Hematopoietic multipotent progenitor cell treated with erythropoietin and hydrocortisone succinate and interleukin-3 and kit ligand, for 8 days (in vitro differentiated cells): ENCODE measurements at regions not wholly inside any gene's neighbourhood (a gene's known extent, or its start where the extent isn't known, plus 50 kb on each side); places are given as distances from the start of the nearest gene placed in this dataset.

Experiments used
- DNase-seq: peaks from one replicate; pipeline ENCODE4 v3.0.0-alpha.2; 2015

- DNase-seq = no peak
Observed at GRCh38 chr17:13740686-13741085, 139.0 kb upstream of the HS3ST3A1 start.

DNA sequence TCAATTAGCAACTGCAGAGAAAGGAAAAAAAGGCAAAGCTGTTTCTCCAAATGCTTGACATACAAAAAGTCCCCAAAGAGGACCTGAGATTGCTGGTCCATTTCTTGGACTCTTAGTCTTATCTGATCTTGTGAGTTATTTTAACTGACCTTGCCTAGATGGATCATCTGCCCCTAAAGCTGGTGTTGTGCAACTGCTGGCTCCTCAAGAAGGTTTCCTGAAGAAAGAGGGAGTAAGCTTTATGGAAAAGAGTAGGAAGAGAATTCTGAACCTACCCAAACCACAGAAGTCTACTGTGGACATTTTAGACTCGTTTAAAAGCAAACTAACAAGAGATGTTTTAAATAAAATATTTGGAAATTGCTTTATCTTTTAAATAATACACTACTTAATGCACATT, 140.0 kb upstream of the HS3ST3A1 start:
- DNase-seq = no peak

- no peak for DNase-seq
Observed at GRCh38 chr17:13743906-13744305, 142.2 kb upstream of the HS3ST3A1 start.

GRCh38 chr17:13746404-13746803, 144.7 kb upstream of the HS3ST3A1 start:
- no peak for DNase-seq

DNA sequence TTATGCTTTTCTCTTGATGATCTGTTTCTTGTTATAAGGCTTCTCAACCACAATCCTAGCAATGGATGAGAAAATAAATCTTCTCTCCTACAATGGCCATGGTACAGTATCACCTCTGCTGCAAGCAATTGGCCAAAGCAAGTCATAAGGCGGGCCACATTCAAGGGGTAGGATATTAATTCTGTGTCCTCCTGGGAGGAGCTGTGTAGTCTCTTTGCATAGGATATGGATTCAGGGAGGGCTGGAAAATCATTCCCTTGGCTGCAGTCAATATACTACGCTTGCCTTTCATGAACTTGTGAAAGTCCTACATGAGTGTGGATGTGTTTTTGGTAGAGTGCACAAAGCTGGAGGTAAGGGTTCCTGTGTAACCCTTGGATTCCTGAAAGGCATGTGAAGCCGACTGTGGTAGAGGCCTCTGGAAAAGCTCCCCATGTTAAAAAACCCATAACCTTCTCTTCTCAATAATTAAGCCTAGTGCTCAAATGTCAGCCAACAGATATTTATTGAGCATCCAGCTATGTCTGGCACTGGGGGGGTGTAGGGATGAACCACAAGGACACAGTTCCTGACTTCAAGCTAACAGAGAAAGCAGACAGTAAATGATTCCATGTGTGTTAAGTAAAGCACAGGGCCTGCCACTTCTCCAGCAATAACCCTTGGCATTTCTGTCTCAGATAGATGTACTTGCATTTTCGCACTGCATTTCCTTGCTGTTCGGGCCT, 147.6 kb upstream of the HS3ST3A1 start:
- no peak for DNase-seq

GRCh38 chr17:13749891-13750235, 148.1 kb upstream of the HS3ST3A1 start:
- no peak for DNase-seq

DNA sequence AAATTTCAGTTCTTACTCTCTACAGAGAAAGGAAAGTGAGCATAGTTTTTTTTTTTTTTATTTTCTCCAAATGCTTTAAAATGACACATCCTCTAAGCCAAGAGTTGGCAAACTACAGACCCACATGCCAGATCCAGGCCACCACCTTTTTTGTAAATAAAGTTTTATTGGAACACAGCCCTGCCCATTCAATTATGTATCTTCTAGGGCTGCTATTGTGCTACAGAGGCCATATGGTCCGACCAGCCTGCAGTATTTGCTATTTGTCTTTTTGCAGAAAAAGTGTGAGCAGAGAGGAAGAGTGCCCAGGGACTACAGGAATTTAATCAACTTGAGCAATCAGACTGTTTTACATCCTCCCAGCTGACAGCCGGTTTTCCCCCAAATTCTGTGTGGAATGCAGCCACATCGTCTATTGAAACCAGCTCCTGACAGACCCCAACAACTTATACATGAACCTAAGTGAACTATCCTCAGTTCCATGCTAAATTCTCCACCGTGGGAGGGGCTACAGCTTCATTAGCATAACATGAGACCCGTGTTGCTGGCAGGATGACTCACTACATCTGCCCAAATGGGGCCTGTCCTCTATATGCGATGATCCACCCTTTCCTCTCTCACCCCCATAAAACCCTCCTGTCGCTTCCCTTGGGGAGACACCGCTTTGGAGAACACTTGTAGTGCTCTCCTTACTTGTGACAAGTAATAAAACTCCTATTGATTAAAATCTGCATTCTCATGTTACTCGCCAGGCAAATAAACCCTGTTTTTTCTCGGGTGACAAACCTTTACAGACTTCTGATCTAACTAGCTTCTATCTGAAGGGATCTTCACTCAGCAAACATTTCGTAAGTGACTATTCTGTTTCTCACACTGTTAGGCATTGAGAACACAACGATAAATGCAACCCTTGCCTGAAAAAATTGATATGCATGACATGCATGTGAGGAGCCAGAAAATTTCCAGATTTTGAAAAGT, 149.4 kb upstream of the HS3ST3A1 start:
- no peak for DNase-seq

GRCh38 chr17:13753154-13753553, 151.4 kb upstream of the HS3ST3A1 start:
- no peak for DNase-seq

DNA sequence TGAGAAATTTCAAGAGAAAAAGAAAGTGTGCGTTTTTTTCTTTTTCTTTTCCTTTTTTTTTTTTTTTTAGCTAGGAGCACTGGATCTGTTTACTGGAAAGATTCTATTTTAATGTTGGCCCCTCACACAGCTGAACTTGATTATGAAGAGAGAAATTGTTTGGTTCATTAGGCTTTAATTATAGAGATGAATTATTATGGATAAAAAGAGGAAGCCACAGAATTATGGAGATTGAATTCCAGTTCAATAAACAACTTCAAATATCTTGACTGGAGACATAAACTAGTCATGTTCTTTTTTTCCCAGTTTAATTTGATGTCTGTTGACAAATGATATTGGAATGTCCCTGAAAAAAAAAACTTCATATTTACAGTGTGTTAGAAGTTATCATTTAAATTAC, 152.0 kb upstream of the HS3ST3A1 start:
- DNase-seq = no peak

GRCh38 chr17:13755851-13756250, 154.1 kb upstream of the HS3ST3A1 start:
- DNase-seq = no peak

DNA sequence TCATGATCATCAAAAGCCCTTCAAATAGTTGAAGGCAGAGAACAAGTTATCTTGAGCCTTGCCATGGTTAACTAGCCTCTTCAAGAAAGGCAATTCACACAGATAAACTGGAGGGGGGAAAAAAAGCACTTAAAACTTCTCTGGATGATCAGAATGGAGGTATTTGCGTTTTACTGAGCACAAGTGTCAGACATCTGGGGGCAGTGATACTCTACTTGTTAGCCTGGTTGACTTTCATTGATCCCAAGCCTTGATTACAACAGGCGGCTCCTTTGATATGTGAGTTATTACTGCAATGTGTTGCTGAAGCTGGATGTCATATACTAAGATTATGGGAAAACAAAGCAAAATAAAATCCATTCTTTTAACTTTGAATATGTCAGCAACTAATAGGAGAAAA, 155.0 kb upstream of the HS3ST3A1 start:
- DNase-seq = no peak

DNA sequence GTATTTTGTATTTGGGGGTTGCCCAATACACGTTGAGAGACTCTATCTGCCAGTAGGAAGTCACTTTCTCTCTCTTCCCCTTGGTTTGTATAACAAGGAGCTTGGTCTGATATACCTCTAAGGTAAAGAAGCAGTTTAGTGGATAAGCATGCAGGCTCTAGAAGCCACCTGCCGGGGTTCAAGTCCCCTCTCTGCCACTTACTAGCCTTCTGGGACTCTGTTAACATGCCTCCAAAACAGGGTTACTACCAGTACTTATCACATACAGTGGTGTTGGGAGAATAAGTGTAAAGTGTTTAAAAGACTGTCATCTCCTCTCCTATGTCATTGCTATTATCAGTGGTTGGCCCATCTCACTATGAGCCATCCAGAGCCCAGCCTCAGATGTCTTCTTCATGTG, 156.1 kb upstream of the HS3ST3A1 start:
- no peak for DNase-seq

GRCh38 chr17:13759518-13760335, 158.0 kb upstream of the HS3ST3A1 start:
- no peak for DNase-seq

- no peak for DNase-seq
Observed at GRCh38 chr17:13761038-13761603, 159.4 kb upstream of the HS3ST3A1 start.

- DNase-seq = no peak
Observed at GRCh38 chr17:13765701-13766100, 164.0 kb upstream of the HS3ST3A1 start.

- DNase-seq = no peak
Observed at GRCh38 chr17:13770702-13771101, 169.0 kb upstream of the HS3ST3A1 start.

DNA sequence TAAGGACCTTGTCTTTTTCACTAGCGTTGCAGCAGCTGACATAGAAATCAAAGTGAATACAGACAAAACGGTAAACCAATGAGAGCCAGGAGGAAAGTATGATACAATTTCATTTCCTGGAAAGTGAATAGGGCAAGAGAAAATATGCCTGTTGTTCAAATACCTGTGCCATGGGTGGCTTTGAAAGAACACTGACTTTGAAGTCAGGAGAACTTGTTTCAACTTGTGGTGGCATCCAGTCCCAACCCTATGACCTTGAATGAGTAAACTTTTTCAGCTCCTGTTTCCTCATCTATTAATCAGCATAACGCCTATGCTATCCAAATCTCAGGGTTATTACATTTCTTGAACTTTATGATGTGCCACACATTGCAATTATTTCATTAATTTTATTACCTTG, 173.7 kb upstream of the HS3ST3A1 start:
- DNase-seq = no peak

DNA sequence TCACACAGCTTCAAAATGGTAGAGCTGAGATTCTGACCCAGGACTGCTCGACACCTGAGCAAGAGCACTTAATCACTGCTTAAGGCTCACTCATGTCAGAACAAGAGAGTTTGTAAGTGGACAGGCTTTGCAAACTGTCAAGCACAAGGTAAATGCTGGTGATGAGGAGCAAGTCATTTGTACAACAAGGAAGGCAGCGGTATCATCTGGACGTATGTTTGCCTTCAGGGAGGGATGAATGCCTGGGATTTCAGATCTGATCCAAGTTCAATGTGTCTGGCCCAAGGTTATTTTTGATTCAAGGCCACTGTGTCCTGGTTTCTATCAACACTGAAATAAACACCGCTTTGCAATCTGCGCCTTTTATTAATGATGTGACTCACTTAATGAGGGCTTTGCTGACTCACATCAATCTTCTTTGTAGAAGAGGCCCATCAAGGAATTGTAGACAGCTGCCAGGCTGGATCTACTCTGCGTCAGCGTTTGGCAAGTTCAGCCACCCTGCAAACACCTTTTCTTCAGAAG, 174.4 kb upstream of the HS3ST3A1 start:
- DNase-seq = no peak

GRCh38 chr17:13777003-13777402, 175.3 kb upstream of the HS3ST3A1 start:
- DNase-seq = no peak

GRCh38 chr17:13784434-13785095, 182.8 kb upstream of the HS3ST3A1 start:
- DNase-seq = no peak

DNA sequence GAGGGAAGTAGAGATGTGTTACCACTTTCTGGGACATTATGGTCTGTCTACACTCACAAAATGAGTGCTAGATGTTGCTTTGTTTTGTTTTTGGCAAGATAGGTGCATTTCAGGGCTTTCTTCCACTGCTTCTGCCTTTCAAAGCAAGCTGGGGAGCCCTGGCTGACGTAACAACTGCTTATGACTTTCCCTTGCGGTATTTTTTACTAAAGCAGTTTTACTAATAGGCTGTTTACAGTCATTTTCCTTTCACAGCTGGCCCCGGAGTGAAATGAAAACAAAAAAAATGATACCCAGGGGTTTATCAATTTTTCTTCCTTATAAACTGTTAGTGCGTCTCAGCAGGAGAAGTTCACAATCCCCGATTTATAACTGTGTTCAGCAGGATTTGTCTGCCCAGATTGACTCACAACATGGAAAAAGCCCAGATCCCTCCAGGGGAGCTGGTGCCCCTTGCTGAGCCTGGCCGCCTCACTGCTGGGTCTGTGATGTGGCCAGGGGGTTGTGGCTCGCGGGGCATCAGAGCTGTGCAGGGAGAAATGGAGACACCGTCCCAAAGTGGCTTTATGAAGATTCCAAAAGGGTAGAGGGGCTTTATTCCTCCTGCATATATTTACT, 184.4 kb upstream of the HS3ST3A1 start:
- no peak for DNase-seq

DNA sequence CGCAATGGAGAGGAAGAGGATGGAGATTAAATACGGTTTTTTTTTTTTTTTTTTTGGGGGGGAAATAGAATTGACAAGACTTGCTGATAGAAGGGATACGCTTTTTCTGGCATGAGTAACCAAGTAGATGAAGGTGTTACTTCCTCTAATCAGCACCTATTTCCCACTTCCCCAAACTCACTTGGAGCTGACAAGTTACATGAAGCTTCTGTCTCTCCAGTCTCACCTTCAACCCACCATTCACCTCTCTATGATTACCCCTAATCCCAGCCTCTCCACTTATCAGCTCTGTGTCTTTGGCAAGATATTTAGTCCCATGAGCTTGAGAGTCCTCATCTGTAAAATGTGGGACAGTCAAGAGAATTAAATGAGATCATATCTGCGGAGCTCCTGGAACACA, 185.9 kb upstream of the HS3ST3A1 start:
- no peak for DNase-seq
